ENCODE measurements at regions not wholly inside any gene's neighbourhood (a gene's known extent, or its start where the extent isn't known, plus 50 kb on each side); places are given as distances from the start of the nearest gene placed in this dataset.

- Histone ChIP-seq H3K4me1 (ENCODE audit: control insufficient read depth, insufficient read depth, low read length) (peaks cover 3% of the 10 kb centered on the region), H3K9me3 (replicated peaks; ENCODE audit: low read length) (no peaks in the 10 kb centered on the region), H3K36me3 (ENCODE audit: insufficient read depth, low read length) (no peaks in the 10 kb centered on the region), H3K4me3 (ENCODE audit: low read length) (no peak overlapping the region), H3K27me3 (ENCODE audit: control insufficient read depth, insufficient read depth, low read length) (peaks cover 51% of the 10 kb centered on the region), H3K4me2 (ENCODE audit: low read length) (no peak overlapping the region), H3K9ac (ENCODE audit: low read depth, low read length) (no peak overlapping the region)
Observed at GRCh38 chr1:212495766-212496494, 63.2 kb downstream of the NENF start.

- Histone ChIP-seq H3K4me3 (ENCODE audit: low read length) (no peak overlapping the region), H3K4me2 (ENCODE audit: low read length) (no peak overlapping the region), H3K9me3 (replicated peaks; ENCODE audit: low read length) (no peaks in the 10 kb centered on the region), H3K4me1 (ENCODE audit: control insufficient read depth, insufficient read depth, low read length) (peaks cover 3% of the 10 kb centered on the region), H3K36me3 (ENCODE audit: insufficient read depth, low read length) (no peaks in the 10 kb centered on the region), H3K9ac (ENCODE audit: low read depth, low read length) (no peak overlapping the region), H3K27me3 (ENCODE audit: control insufficient read depth, insufficient read depth, low read length) (peaks cover 49% of the 10 kb centered on the region)
Observed at GRCh38 chr1:212496682-212497081, 64.0 kb downstream of the NENF start.

GRCh38 chr1:212497553-212497952, 64.8 kb downstream of the NENF start:
- no peaks in the 10 kb centered on the region for H3K36me3 ChIP-seq (ENCODE audit: insufficient read depth, low read length)

DNA sequence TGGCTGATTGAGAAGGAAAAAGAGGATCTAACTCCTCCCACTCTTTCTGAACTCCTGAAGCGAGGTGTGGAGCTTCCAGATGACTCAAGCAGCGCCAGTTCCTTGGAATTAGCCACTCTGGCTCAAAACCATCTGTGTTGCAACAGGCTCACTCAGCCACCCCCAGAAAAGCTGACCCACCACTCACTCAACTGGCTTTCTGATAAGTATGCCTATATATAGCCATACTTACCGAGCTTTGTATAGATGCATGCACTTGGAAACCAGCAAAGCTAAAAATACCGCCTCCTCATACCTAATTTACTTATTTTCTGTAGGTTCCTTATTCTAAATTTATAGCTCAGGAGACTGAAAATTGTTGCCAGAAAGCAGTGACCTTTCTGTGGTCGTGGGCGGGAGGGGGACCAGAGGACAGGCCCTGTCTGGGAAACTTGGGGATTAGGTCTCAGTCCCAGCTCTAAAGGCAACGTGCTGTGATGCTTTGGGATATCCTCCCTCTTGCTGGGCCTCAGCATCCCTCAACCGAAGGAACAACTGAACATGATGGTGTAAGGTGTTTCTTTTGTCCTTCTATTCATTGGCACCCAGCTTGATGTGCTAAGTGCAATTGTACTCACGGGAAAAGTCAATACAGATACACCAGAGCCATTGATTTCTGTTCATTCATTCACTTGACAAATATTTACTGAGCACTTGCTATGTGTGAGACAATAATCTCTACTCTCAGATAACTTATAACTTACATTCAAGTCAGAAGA, 65.7 kb downstream of the NENF start:
- Histone ChIP-seq H3K9me3 (replicated peaks; ENCODE audit: low read length) (no peaks in the 10 kb centered on the region), H3K9ac (ENCODE audit: low read depth, low read length) (no peak overlapping the region), H3K4me2 (ENCODE audit: low read length) (no peak overlapping the region), H3K4me1 (ENCODE audit: control insufficient read depth, insufficient read depth, low read length) (peaks cover 3% of the 10 kb centered on the region), H3K4me3 (ENCODE audit: low read length) (no peak overlapping the region), H3K36me3 (ENCODE audit: insufficient read depth, low read length) (no peaks in the 10 kb centered on the region), H3K27me3 (ENCODE audit: control insufficient read depth, insufficient read depth, low read length) (peaks cover 41% of the 10 kb centered on the region)

More at GRCh38 chr1:212497553-212497952, 64.8 kb downstream of the NENF start:
- Histone ChIP-seq H3K4me2 (ENCODE audit: low read length) (no peak overlapping the region), H3K4me3 (ENCODE audit: low read length) (no peak overlapping the region), H3K4me1 (ENCODE audit: control insufficient read depth, insufficient read depth, low read length) (peaks cover 3% of the 10 kb centered on the region), H3K27me3 (ENCODE audit: control insufficient read depth, insufficient read depth, low read length) (peaks cover 43% of the 10 kb centered on the region), H3K9ac (ENCODE audit: low read depth, low read length) (no peak overlapping the region), H3K9me3 (replicated peaks; ENCODE audit: low read length) (no peaks in the 10 kb centered on the region)

GRCh38 chr1:212500351-212500750, 67.6 kb downstream of the NENF start:
- Histone ChIP-seq H3K9me3 (replicated peaks; ENCODE audit: low read length) (no peaks in the 10 kb centered on the region), H3K36me3 (ENCODE audit: insufficient read depth, low read length) (no peaks in the 10 kb centered on the region), H3K4me1 (ENCODE audit: control insufficient read depth, insufficient read depth, low read length) (peaks cover 3% of the 10 kb centered on the region), H3K4me3 (ENCODE audit: low read length) (no peak overlapping the region), H3K27me3 (ENCODE audit: control insufficient read depth, insufficient read depth, low read length) (peaks cover 28% of the 10 kb centered on the region), H3K9ac (ENCODE audit: low read depth, low read length) (no peak overlapping the region), H3K4me2 (ENCODE audit: low read length) (no peak overlapping the region)

DNA sequence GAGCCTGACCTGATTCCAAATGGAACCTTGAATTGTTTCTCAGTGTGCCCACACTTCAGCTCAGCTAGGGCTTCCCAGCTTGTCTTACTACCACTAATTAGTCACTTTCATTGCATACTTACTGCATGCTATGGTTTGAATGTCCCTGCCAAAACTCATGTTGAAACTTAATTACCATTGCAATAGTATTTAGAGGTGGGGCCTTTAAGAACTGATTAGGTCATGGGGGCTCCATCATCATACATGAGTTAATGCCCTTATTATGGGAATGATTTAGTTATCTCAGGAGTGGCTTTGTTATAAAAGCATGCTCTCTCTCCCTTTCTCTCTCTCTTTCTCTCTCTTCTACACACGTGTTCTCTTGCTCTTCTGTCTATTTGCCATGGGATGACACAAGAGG, 68.3 kb downstream of the NENF start:
- Histone ChIP-seq H3K4me3 (ENCODE audit: low read length) (no peak overlapping the region), H3K36me3 (ENCODE audit: insufficient read depth, low read length) (no peaks in the 10 kb centered on the region), H3K27me3 (ENCODE audit: control insufficient read depth, insufficient read depth, low read length) (peaks cover 22% of the 10 kb centered on the region), H3K4me1 (ENCODE audit: control insufficient read depth, insufficient read depth, low read length) (peaks cover 3% of the 10 kb centered on the region), H3K9ac (ENCODE audit: low read depth, low read length) (no peak overlapping the region), H3K9me3 (replicated peaks; ENCODE audit: low read length) (no peaks in the 10 kb centered on the region), H3K4me2 (ENCODE audit: low read length) (no peak overlapping the region)

DNA sequence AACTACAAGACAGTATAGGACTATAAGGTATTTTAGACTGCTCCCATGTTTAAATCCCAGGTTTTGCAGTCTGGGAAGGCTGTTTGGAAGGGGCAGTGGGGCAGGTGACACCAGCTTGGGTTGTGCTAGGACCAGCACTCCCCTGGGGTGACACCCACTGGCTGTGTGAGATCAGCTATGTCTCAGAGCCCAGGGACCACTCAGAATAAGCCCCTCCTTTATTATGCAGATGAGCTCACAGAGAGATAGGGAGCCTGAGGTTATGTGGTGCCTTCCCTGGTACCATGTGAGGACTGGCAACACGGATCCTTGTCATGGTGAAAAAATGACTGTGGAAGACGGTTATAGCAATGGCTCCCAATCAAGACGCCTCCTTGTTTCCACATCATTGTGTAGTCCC, 71.0 kb downstream of the NENF start:
- Histone ChIP-seq H3K4me3 (ENCODE audit: low read length) (no peak overlapping the region), H3K36me3 (ENCODE audit: insufficient read depth, low read length) (no peaks in the 10 kb centered on the region), H3K4me2 (ENCODE audit: low read length) (no peak overlapping the region), H3K9ac (ENCODE audit: low read depth, low read length) (no peak overlapping the region), H3K4me1 (ENCODE audit: control insufficient read depth, insufficient read depth, low read length) (no peaks in the 10 kb centered on the region), H3K27me3 (ENCODE audit: control insufficient read depth, insufficient read depth, low read length) (peaks cover under 1% of the 10 kb centered on the region), H3K9me3 (replicated peaks; ENCODE audit: low read length) (no peaks in the 10 kb centered on the region)

- Histone ChIP-seq H3K4me2 (ENCODE audit: low read length) (no peak overlapping the region), H3K27me3 (ENCODE audit: control insufficient read depth, insufficient read depth, low read length) (no peaks in the 10 kb centered on the region), H3K9me3 (replicated peaks; ENCODE audit: low read length) (no peaks in the 10 kb centered on the region), H3K4me3 (ENCODE audit: low read length) (no peak overlapping the region), H3K4me1 (ENCODE audit: control insufficient read depth, insufficient read depth, low read length) (no peaks in the 10 kb centered on the region), H3K36me3 (ENCODE audit: insufficient read depth, low read length) (no peaks in the 10 kb centered on the region), H3K9ac (ENCODE audit: low read depth, low read length) (no peak overlapping the region)
Observed at GRCh38 chr1:212504171-212504803, 71.6 kb downstream of the NENF start.

- no peaks in the 10 kb centered on the region for H3K9me3 ChIP-seq (replicated peaks; ENCODE audit: low read length)
- no peaks in the 10 kb centered on the region for H3K36me3 ChIP-seq (ENCODE audit: insufficient read depth, low read length)
- H3K27me3 ChIP-seq (ENCODE audit: control insufficient read depth, insufficient read depth, low read length), result peaks cover 12% of the 10 kb centered on the region
- no peak overlapping the region for H3K4me2 ChIP-seq (ENCODE audit: low read length)
- no peak overlapping the region for H3K9ac ChIP-seq (ENCODE audit: low read depth, low read length)
- H3K4me3 ChIP-seq (ENCODE audit: low read length), result no peak overlapping the region
- H3K4me1 ChIP-seq (ENCODE audit: control insufficient read depth, insufficient read depth, low read length), result no peaks in the 10 kb centered on the region
Observed at GRCh38 chr1:212506666-212507065, 73.9 kb downstream of the NENF start.

GRCh38 chr1:212507369-212507768, 74.6 kb downstream of the NENF start:
- H3K4me2 ChIP-seq (ENCODE audit: low read length), result no peak overlapping the region
- no peaks in the 10 kb centered on the region for H3K36me3 ChIP-seq (ENCODE audit: insufficient read depth, low read length)
- no peak overlapping the region for H3K9ac ChIP-seq (ENCODE audit: low read depth, low read length)
- no peak overlapping the region for H3K4me3 ChIP-seq (ENCODE audit: low read length)
- peaks cover 19% of the 10 kb centered on the region for H3K27me3 ChIP-seq (ENCODE audit: control insufficient read depth, insufficient read depth, low read length)
- no peaks in the 10 kb centered on the region for H3K9me3 ChIP-seq (replicated peaks; ENCODE audit: low read length)
- H3K4me1 ChIP-seq (ENCODE audit: control insufficient read depth, insufficient read depth, low read length), result no peaks in the 10 kb centered on the region

DNA sequence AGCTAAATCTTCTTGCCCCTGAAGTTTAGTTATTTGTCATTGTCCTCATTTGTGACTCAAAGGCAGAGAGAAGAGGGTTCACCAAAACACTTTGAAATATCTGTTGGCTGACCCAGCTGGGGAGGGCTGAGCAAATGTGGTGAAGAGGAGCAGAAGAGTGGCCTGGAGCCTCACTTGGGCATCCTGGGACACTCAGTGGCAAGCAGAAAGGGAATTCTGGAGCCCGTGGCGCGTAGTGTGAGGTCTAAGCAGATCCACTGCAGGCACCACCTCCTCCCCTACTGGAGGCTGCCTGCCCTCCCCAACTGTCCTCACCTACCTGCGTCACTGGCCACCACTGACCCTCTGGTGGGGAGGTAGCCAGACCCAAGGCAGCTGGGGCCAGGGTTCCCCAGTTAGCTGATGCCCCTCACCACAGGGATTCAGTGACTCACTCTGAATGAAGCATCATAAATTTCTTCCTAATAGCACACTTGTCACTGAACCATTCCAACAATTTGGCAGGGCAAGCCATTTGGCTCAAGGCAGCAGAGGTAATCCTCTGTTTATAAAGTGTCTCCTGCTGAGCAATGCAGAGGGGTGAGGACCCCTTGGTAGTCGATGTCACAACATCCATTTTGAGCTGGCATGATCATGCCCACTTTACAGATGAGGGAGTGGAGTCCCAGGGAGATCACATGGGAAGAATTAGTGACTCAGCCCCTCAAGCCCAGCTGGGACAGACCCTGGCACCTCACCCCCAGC, 80.3 kb downstream of the NENF start:
- Histone ChIP-seq H3K9ac (ENCODE audit: low read depth, low read length) (no peak overlapping the region), H3K9me3 (replicated peaks; ENCODE audit: low read length) (no peaks in the 10 kb centered on the region), H3K27me3 (ENCODE audit: control insufficient read depth, insufficient read depth, low read length) (peaks cover 59% of the 10 kb centered on the region)

More for the DNA sequence above, 80.3 kb downstream of the NENF start:
- peaks cover 17% of the 10 kb centered on the region for H3K4me1 ChIP-seq (ENCODE audit: control insufficient read depth, insufficient read depth, low read length)
- H3K36me3 ChIP-seq (ENCODE audit: insufficient read depth, low read length), result no peaks in the 10 kb centered on the region
- H3K4me2 ChIP-seq (ENCODE audit: low read length), result no peak overlapping the region
- no peak overlapping the region for H3K4me3 ChIP-seq (ENCODE audit: low read length)
